H1 (cell line): ENCODE measurements at regions not wholly inside any gene's neighbourhood (a gene's known extent, or its start where the extent isn't known, plus 50 kb on each side); places are given as distances from the start of the nearest gene placed in this dataset.

Experiments
- POLR2A ChIP-seq, 2 experiments: IDR thresholded peaks; 1 replicate in 1 of 2; 2 replicates in 1 of 2; pipeline ENCODE4 v1.6.1; 2011; ENCODE audit warnings: low read depth in 2 of 2, low read length in 2 of 2, mild to moderate bottlenecking in 2 of 2; ENCODE audit errors: control extremely low read depth in 1 of 2
- TEAD4 ChIP-seq: IDR thresholded peaks from 2 replicates; pipeline ENCODE4 v1.6.1; 2012; ENCODE audit warnings: low read depth, low read length, inconsistent platforms, mixed read lengths

DNA sequence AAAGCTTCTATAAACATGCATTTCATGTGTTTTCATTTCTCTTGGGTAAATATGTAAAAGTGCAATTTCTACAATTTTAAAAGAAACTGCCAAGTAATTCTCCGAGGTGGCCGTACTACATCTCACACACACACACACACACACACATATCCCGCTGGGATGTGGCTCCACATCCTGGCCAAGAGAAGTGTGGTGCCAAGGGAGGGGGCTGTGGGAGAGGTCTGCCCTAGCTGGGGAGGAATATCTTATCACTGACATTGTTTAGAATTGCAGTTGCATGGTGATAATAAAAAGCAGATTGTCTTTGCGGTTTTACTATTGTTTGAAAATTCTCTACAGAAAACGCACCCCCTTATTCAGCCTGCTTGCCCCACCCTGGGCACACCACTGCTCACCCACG, 558.4 kb downstream of the BNC2 start:
- TF ChIP-seq TEAD4 (no peak), POLR2A (IDR thresholded peaks at IDR 0.05; ENCODE audit: control extremely low read depth in 1 of 2, low read depth in 2 of 2, low read length in 2 of 2) (no peak)
